Stimulated activated naive B cell treated with anti-CD40 and anti-IgM and Interleukin-4, amounts not matched to agents 10 μg/mL and 1 μg/mL and 100 μg/mL, for 72 hours (primary cell): ENCODE measurements at regions not wholly inside any gene's neighbourhood (a gene's known extent, or its start where the extent isn't known, plus 50 kb on each side); places are given as distances from the start of the nearest gene placed in this dataset.
"Not testable (repeated sequence)": the region's sequence is repeated elsewhere in the genome, so short reads cannot be mapped to it uniquely, and the experiment has no call there.

Source experiments
- ATAC-seq, 2 donors: fragments of 150-1000 bp; cut with Tn5 transposase; replicated peaks; 2 replicates each; pipeline ENCODE4 v1.10.0; 2021; ENCODE audit warnings: moderate library complexity in 1 of 2
- DNase-seq: peaks from one replicate; pipeline ENCODE4 v3.0.0; 2021
- H3K27ac Mint-ChIP-seq: one replicate; pipeline ENCODE4 v1.8.0; 2022; ENCODE audit warnings: mild to moderate bottlenecking, mixed read lengths
- H3K27me3 Mint-ChIP-seq, 2 donors: one replicate each; pipeline ENCODE4 v1.8.0; 2022; ENCODE audit warnings: mixed read lengths in 2 of 2
- H3K36me3 Mint-ChIP-seq, 2 donors: one replicate each; pipeline ENCODE4 v1.8.0; 2022; ENCODE audit warnings: mixed read lengths in 2 of 2, mild to moderate bottlenecking in 1 of 2
- H3K4me1 Mint-ChIP-seq, 2 donors: one replicate each; pipeline ENCODE4 v1.8.0; 2022; ENCODE audit warnings: mixed read lengths in 2 of 2, mild to moderate bottlenecking in 1 of 2
- H3K4me3 Mint-ChIP-seq, 2 donors: one replicate each; pipeline ENCODE4 v1.8.0; 2022; ENCODE audit warnings: mild to moderate bottlenecking in 2 of 2, mixed read lengths in 2 of 2, moderate library complexity in 1 of 2
- H3K9me3 Mint-ChIP-seq, 2 donors: one replicate each; pipeline ENCODE4 v1.8.0; 2022; ENCODE audit warnings: mixed read lengths in 2 of 2, mild to moderate bottlenecking in 1 of 2

DNA sequence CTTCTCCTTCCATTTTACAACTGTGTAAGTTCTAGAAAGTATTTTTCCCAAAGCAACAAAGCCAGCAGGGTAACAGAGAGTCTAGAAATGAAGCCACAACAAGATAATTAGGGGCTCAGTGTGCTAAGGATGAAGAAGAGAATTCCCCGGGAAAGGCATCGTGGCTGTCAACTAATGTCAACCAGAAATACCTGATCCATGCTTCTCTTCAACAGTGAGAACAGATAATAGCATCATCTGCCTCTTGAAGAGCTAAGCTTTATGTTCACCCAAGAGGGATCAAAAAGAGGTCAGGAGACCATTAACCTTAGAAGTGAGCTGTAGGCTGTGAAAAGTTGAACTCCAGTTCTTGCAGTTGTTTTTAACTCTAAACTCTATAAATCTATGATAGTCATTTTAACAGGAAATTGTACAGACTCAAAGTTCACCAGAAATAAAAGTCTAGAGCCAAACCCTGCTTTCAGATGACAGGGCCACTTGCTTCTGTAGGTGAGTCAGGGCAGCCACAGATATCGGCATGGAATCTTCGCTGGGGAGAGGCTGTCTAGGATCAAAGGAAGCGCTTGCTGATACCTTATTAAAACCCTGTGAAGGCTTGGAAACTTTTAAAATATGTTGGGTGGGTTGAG is 540.7 kb upstream of the ID2 start:
- Mint-ChIP-seq H3K27me3 (peaks cover 6 to 20% of the 10 kb centered on the region in 2 donors), H3K36me3 (no peaks in the 10 kb centered on the region), H3K4me1 (peaks cover 4 to 9% of the 10 kb centered on the region in 2 donors), H3K9me3 (peaks cover 8 to 10% of the 10 kb centered on the region in 2 donors), H3K27ac (no peak overlapping the region), H3K4me3 (no peak overlapping the region)
- no peak for ATAC-seq
- no peak for DNase-seq

- H3K27ac Mint-ChIP-seq = no peak overlapping the region
- no peak overlapping the region for H3K4me3 Mint-ChIP-seq
- H3K36me3 Mint-ChIP-seq = no peaks in the 10 kb centered on the region
- H3K27me3 Mint-ChIP-seq = peaks cover 6 to 20% of the 10 kb centered on the region in 2 donors
- peaks cover 4 to 9% of the 10 kb centered on the region in 2 donors for H3K4me1 Mint-ChIP-seq
- ATAC-seq (no peak), DNase-seq (no peak)
- H3K9me3 Mint-ChIP-seq = peaks cover 8 to 10% of the 10 kb centered on the region in 2 donors
Observed at GRCh38 chr2:8141780-8142179, 540.1 kb upstream of the ID2 start.

GRCh38 chr2:8142461-8142860 is 539.4 kb upstream of the ID2 start:
- DNase-seq (no peak), ATAC-seq (no peak)
- H3K27ac Mint-ChIP-seq = no peak overlapping the region
- H3K36me3 Mint-ChIP-seq = no peaks in the 10 kb centered on the region
- no peak overlapping the region for H3K4me3 Mint-ChIP-seq
- peaks cover 8 to 10% of the 10 kb centered on the region in 2 donors for H3K9me3 Mint-ChIP-seq
- H3K27me3 Mint-ChIP-seq = peaks cover 6 to 20% of the 10 kb centered on the region in 2 donors
- H3K4me1 Mint-ChIP-seq = peaks cover 4 to 9% of the 10 kb centered on the region in 2 donors

DNA sequence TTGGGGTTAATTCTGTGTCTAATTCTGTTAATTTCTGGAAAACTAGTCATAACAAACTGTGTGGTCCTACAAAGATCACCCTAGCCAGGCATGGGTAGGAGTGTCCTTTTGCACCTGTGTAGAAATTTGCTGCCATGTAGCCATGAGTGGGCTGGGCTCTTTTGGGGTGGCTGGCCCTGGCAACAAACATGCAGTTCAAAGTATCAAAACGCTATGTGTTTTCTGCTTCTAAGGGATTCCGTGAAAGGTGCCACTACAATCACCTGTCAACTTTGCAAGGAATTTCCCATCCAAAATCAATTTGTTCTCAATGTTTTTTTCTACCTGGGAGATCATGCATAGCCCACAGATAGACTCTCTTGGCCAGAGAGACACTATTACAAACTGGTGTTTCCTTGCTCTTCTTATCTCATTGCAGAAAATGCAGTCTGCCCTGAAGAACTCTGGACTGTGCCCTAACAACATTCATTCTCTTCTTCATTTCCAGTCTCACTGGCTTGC is 537.7 kb upstream of the ID2 start:
- no peak for DNase-seq
- no peak overlapping the region for H3K4me3 Mint-ChIP-seq
- peaks cover 4 to 9% of the 10 kb centered on the region in 2 donors for H3K4me1 Mint-ChIP-seq
- no peak for ATAC-seq
- H3K9me3 Mint-ChIP-seq = peaks cover 8 to 10% of the 10 kb centered on the region in 2 donors
- no peaks in the 10 kb centered on the region for H3K36me3 Mint-ChIP-seq
- no peak overlapping the region for H3K27ac Mint-ChIP-seq
- H3K27me3 Mint-ChIP-seq = peaks cover 11 to 19% of the 10 kb centered on the region in 2 donors

GRCh38 chr2:8144785-8145184 is 537.1 kb upstream of the ID2 start:
- Mint-ChIP-seq H3K27me3 (peaks cover 13 to 18% of the 10 kb centered on the region in 2 donors), H3K4me1 (peaks cover 4 to 9% of the 10 kb centered on the region in 2 donors), H3K36me3 (no peaks in the 10 kb centered on the region), H3K27ac (peak overlapping the region; percentile 9), H3K9me3 (peaks cover 8 to 9% of the 10 kb centered on the region in 2 donors), H3K4me3 (no peak overlapping the region)
- DNase-seq (no peak), ATAC-seq (no peak)

DNA sequence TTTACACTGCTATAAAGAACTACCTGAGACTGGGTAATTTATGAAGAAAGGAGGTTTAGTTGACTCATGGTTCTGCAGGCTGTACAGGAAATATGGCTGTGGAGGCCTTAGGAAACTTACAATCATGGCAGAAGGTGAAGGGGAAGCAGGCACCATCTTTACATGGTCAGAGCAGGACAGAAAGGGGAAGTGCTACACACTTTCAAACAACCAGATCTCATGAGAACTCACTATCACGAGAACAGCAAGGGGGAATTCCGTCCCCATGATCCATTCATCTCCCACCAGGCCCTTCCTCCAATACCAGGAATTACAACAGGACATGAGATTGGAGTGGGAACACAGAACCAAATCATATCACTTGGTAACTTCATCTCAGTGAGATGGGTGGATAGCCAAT is 536.5 kb upstream of the ID2 start:
- not testable (repeated sequence) for H3K27ac Mint-ChIP-seq, H3K4me3 Mint-ChIP-seq, H3K36me3 Mint-ChIP-seq, H3K9me3 Mint-ChIP-seq, H3K4me1 Mint-ChIP-seq
- peaks cover 19 to 20% of the 10 kb centered on the region in 2 donors for H3K27me3 Mint-ChIP-seq
- DNase-seq (peak; percentile 13), ATAC-seq (peak; percentile 88 to 90)

- Mint-ChIP-seq H3K4me3 (no peak overlapping the region), H3K9me3 (peaks cover 8 to 9% of the 10 kb centered on the region in 2 donors), H3K27ac (no peak overlapping the region), H3K27me3 (peaks cover 29% of the 10 kb centered on the region in 2 donors), H3K4me1 (peaks cover 4 to 9% of the 10 kb centered on the region in 2 donors), H3K36me3 (peaks cover 0 to 3% of the 10 kb centered on the region in 2 donors)
- DNase-seq (no peak), ATAC-seq (no peak)
Observed at GRCh38 chr2:8146132-8147005, 535.5 kb upstream of the ID2 start.

DNA sequence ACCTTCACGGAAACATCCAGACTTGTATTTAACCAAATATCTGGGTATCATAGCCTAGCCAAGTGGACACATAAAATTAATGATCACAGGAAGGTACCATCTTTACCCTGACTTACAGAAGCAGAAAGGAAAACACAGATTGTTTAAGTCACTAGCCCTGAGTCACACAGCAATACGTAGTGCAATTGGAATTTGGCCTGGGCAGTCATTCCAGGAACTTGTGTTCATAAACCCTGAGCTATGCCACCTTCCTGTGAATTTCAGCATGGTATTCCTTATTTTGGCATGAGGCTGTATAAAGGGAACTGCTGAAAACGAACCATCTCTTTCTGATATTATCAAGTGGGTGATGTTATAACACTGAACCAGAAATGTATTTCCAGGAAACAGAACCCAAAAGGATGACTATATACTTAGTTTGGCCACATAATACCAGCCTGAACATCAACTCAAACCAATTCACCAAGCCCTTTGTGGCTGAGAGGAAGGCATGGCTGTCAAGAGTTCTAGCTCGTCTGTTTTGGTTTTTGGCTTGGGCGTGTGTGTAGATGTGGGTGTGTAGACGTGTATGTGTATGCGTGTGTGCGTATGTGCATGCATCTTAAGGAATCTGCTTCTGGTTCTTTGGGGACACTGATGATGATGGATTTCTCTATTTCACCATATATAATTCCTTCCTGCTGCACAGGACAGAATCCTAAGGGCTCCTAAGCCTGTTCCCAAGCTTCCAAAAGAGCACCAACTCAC is 533.4 kb upstream of the ID2 start:
- Mint-ChIP-seq H3K4me3 (no peak overlapping the region), H3K4me1 (peaks cover 17 to 23% of the 10 kb centered on the region in 2 donors), H3K36me3 (peaks cover 0 to 3% of the 10 kb centered on the region in 2 donors), H3K27ac (no peak overlapping the region), H3K27me3 (peaks cover 24 to 35% of the 10 kb centered on the region in 2 donors), H3K9me3 (peaks cover 8 to 9% of the 10 kb centered on the region in 2 donors)
- DNase-seq (no peak), ATAC-seq (no peak)

DNA sequence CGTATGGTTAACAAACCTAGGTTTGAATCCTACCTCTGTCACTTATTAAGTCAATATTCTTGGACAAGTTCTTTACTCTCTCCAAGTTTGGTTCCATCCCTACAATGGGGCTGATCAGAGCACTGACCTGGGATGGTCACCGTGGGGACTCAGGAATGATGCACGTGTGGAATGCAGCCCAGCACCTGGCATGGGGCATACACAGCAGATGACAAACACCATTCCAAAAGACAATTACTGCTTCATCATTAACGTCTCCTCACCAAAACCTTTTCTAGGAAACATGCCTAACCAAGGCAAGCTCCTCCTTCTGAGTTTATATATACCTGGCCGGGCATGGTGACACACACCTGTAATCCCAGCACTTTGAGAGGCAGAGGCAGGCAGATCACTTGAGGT is 532.9 kb upstream of the ID2 start:
- H3K27ac Mint-ChIP-seq = no peak overlapping the region
- no peak for DNase-seq
- no peak for ATAC-seq
- H3K9me3 Mint-ChIP-seq = peaks cover 9 to 11% of the 10 kb centered on the region in 2 donors
- peaks cover 3% of the 10 kb centered on the region in 2 donors for H3K36me3 Mint-ChIP-seq
- H3K27me3 Mint-ChIP-seq = peaks cover 30 to 40% of the 10 kb centered on the region in 2 donors
- H3K4me3 Mint-ChIP-seq = no peak overlapping the region
- peaks cover 22 to 28% of the 10 kb centered on the region in 2 donors for H3K4me1 Mint-ChIP-seq

GRCh38 chr2:8149985-8150539 is 531.8 kb upstream of the ID2 start:
- ATAC-seq (no peak), DNase-seq (no peak)
- H3K36me3 Mint-ChIP-seq = peaks cover 3 to 7% of the 10 kb centered on the region in 2 donors
- peaks cover 30 to 47% of the 10 kb centered on the region in 2 donors for H3K27me3 Mint-ChIP-seq
- peaks cover 7 to 11% of the 10 kb centered on the region in 2 donors for H3K9me3 Mint-ChIP-seq
- H3K4me1 Mint-ChIP-seq = peaks cover 29 to 34% of the 10 kb centered on the region in 2 donors
- no peak overlapping the region for H3K27ac Mint-ChIP-seq
- H3K4me3 Mint-ChIP-seq = no peak overlapping the region

DNA sequence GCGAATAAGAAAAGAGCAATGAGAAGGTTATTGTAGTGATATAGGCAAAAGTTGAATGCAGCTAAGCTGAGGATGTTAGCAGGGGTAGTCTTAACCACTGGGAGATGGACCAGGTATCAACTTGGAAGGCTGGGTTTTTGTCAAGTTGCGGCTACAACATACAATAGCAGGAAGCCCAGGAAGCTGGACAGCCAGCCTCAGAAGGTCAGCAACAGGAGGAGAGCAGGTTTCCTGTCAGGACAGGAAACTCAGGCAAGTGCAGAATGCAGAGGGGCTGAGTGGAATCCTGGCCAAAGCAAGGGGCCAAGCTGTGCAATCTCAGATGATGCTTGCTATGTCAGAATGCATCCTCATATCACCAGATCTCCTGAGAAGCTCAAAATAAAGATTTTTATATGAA is 530.0 kb upstream of the ID2 start:
- Mint-ChIP-seq H3K36me3 (peaks cover 3 to 7% of the 10 kb centered on the region in 2 donors), H3K4me1 (peaks cover 29 to 32% of the 10 kb centered on the region in 2 donors), H3K4me3 (no peak overlapping the region), H3K9me3 (peaks cover 4 to 12% of the 10 kb centered on the region in 2 donors), H3K27me3 (peaks cover 34 to 52% of the 10 kb centered on the region in 2 donors), H3K27ac (no peak overlapping the region)
- ATAC-seq (no peak), DNase-seq (no peak)

GRCh38 chr2:8152392-8153257 is 529.2 kb upstream of the ID2 start:
- Mint-ChIP-seq H3K27me3 (peaks cover 39 to 54% of the 10 kb centered on the region in 2 donors), H3K36me3 (peaks cover 3 to 8% of the 10 kb centered on the region in 2 donors), H3K27ac (no peak overlapping the region), H3K9me3 (peaks cover 4 to 13% of the 10 kb centered on the region in 2 donors), H3K4me1 (peaks cover 29 to 32% of the 10 kb centered on the region in 2 donors), H3K4me3 (no peak overlapping the region)
- DNase-seq = peak; percentile 54
- ATAC-seq = peak; percentile 95

DNA sequence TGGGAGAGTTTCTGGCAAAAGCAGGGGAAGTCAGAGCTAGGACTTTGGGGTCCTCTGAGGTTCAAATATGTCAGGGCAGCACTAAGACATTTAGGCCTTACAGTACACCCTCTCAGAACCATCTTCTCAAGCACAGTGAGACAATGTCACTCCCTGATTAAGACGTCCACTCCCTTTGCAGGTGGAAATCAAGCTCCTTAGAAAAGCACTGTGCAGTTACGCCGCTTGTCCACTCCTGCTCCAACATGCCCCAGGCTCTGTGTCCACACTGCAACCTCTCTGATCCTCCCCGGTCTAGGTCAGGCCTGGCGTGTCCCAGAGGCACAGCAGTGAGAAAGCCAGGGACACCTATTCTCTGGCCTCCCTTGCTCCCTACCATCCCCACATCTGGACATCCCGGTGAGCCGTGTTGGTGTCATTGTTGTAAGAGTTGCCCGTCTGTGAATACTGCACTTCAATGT is 528.6 kb upstream of the ID2 start:
- H3K4me3 Mint-ChIP-seq = no peak overlapping the region
- peaks cover 42 to 58% of the 10 kb centered on the region in 2 donors for H3K27me3 Mint-ChIP-seq
- H3K27ac Mint-ChIP-seq = no peak overlapping the region
- peaks cover 6 to 15% of the 10 kb centered on the region in 2 donors for H3K9me3 Mint-ChIP-seq
- DNase-seq (no peak), ATAC-seq (peak; percentile 10 to 28)
- peaks cover 29 to 32% of the 10 kb centered on the region in 2 donors for H3K4me1 Mint-ChIP-seq
- H3K36me3 Mint-ChIP-seq = peaks cover 3 to 10% of the 10 kb centered on the region in 2 donors
